SH-SY5Y (cell line): ENCODE measurements at regions not wholly inside any gene's neighbourhood (a gene's known extent, or its start where the extent isn't known, plus 50 kb on each side); places are given as distances from the start of the nearest gene placed in this dataset.

Experiments
- GATA2 ChIP-seq: IDR thresholded peaks from 2 replicates; pipeline ENCODE4 v1.6.1; 2011; ENCODE audit warnings: mild to moderate bottlenecking, low read depth, low read length
- GATA3 ChIP-seq: IDR thresholded peaks from 2 replicates; pipeline ENCODE4 v1.6.1; 2011; ENCODE audit warnings: low read depth, mild to moderate bottlenecking, low read length, moderate library complexity

DNA sequence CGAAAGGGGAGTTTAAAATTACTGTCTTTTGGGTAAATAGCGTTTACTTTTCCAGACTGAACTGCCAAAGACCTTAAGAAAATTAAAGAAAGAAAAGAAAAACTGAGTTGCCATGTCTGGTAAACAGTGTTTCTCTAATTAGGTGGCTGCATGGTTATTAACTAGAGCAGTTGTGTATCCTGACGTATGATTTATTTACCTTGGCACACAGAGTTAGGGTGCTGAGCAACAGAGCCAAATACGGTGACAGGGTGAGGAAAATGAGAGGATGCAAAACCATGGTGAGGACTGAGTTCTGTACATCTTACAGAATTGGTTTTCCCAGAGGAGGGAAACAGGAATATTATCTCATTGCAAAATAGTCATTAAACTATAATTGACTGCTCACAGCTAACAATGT is 546.4 kb upstream of the FZD8 start:
- TF ChIP-seq GATA2 (no peak), GATA3 (no peak)
